GM18520 (cell line): ENCODE measurements at regions not wholly inside any gene's neighbourhood (a gene's known extent, or its start where the extent isn't known, plus 50 kb on each side); places are given as distances from the start of the nearest gene placed in this dataset.
"Not testable (repeated sequence)": the region's sequence is repeated elsewhere in the genome, so short reads cannot be mapped to it uniquely, and the experiment has no call there.

Experiments used
- ATAC-seq: cut with Tn5 transposase; IDR thresholded peaks from one replicate; pipeline ENCODE4 v1.9.1; 2021; ENCODE audit not compliant: unreplicated experiment

- no peak for ATAC-seq
Measured at GRCh38 chr14:22492622-22493542, 96.1 kb downstream of the DAD1 start.

DNA sequence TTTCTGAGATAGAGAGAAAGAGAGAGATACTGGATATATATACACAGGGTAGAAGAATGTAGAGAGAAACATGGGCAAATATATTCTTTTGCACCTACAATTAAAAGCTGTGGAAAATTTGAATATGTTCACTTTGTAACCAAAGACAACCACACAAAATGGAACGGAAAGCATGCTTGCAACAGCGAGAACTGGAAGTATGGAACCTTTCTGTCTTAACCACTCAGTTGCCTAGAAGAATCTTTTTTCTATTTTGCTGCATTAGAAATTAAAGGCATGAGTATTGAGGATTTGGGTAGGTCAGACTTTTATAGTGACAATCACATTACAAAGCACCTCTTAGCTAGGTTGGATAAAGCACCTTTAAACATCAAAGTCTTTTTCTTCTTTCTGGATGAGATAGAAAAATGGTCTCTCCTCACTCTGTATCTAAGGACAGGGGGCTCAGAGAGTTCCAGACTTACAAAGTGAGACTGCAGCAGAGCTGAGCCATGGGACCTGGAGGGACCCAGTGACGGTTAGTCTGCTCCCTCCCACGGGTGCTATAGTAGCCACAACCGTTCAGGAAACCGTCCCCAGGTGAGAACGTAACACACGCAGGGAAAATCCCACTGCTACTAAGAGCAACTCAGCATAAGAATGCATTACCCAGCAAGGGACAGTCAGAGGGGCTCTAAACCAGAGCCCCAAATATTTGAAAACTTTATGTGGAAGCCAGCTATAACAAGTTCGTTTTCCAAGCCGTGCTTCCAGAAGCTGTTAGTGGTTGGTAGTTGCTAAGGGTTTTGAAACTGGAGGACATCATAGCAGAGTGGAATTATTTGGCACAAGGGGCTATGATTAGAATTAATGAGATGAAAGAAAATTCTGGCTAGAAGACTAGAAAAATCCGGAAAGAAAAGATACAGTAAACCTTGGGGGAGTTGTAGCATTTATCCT, 97.1 kb downstream of the DAD1 start:
- peak; percentile 22 for ATAC-seq

DNA sequence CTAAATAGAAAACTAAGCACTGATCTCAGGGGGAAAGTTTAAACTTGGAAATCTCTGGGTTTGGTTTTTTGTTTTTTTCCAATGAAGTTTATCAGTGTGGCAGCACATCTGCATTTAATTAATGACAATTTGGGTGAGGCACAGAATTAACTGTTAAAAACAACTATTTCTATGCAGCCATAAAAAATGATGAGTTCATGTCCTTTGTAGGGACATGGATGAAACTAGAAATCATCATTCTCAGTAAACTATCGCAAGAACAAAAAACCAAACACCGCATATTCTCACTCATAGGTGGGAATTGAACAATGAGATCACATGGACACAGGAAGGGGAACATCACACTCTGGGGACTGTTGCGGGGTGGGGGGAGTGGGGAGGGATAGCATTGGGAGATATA, 98.0 kb downstream of the DAD1 start:
- ATAC-seq = not testable (repeated sequence)

DNA sequence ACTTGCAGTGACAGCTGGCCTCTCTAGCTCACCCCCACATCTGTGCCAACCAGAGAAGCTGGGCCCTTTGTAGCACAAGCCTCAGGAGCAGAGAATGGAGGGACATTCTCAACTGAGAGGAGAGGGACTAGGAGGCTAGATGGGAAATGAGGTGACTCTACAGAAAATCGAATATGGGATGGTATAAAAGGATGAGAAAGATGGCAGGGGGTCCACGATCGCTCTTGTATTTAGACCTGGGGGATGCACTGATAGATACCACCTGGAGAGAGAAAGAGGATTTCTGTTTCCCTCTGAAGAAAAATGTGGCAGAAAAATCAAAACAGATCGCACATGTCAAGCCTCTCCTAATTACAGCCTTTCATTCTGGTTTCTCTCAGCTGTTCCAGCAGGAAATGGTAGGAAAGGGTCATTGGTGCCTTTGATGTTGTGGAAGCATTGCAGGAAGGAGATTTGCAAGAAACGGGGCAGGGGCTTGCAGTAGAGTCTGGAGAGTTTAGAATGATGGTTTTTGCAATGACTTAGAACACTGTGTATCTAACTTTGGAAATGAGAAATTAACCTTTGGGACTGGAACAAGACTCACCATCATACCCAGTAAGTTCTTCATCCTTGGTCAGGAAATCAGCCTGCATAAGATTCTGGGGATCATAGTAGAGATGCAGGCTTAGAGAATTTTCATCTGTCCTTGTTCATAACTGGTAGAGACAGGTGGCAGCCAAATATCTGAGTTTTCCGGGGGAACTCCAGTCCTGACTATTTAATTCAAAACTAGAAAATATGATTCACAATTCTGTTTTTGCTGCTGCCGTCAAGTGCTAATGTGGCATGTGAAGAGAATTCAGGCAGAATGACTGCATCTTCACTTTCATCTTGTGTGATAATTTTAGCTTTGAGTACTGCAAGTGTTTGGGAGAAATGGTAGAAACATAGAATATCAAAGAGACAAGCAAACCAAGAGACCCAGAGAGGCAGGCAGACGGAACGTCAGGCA, 98.8 kb downstream of the DAD1 start:
- no peak for ATAC-seq

- no peak for ATAC-seq
Measured at GRCh38 chr14:22489244-22489545, 99.8 kb downstream of the DAD1 start.

DNA sequence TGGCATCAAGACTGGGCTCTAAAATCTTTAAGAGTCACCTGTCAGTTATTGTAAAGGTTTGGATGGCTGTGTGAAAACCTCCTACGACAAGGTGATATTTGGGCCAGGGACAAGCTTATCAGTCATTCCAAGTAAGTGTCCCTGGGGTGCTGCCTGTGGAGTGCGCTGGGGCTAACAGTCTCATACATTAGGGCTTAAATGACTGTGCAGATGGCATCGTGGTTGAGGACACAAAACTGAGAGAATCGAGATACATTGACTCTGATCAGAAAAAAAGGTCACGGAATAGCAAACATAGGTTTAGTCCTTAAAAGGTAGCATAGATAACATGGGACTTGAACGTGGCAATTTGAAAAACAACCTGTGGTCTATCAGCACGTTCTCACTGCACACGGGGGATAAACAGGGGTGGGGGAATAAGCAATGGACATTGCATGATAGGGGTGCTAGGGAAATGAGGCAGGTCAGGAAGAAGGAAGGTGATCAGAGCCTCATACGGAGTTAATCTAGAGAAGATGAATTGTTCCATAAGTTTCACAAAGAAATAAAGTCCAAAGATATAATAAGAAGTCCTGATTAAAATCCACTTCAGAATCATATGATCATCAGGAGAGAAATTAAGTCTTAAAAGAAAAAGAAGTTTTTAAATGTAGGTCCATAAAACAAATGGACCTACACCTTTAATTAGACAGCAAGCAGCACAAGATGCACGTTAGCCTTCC, 100.3 kb downstream of the DAD1 start:
- peak; percentile 23 for ATAC-seq

GRCh38 chr14:22487941-22488340, 101.1 kb downstream of the DAD1 start:
- no peak for ATAC-seq

DNA sequence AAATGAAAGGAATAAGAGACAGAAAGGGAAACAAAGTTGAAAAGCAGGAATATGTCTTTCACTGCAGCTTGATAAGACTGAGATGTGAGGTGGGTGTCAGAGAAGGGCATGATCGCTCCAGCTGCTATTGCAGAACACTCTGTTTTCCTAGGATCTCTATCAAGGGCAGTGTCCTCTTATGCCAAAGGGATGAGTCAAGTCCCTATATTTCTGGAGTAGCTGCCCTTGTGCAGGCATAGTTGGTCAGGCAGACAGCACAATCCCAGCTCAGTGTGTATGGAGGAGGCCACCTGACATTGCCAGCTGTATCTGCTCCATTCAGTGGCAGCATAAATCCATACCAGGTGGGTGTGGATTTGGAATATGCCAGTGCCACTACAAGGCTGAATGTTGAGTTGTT, 101.6 kb downstream of the DAD1 start:
- no peak for ATAC-seq

- no peak for ATAC-seq
Measured at GRCh38 chr14:22486675-22487074, 102.3 kb downstream of the DAD1 start.

GRCh38 chr14:22485649-22486048, 103.4 kb downstream of the DAD1 start:
- no peak for ATAC-seq

DNA sequence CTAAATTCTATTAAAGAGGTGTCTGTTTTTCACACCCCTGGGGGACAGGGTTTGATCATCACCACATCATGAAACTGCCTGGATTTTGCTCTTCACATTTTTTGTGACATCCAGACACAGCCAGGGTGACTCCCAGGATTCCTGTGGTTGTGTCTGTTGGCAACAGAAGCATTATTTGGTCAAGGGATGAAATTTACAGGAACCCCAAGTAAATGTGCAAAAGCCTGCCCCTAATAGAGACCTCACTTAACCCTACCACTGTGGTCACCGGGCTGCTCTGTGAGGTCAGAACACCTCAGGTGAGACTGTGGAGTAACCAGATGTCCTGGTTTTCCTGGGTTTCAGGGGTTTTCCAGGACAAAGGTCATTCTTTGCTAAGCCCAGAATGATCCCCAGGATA, 103.8 kb downstream of the DAD1 start:
- no peak for ATAC-seq

- ATAC-seq = no peak
Measured at GRCh38 chr14:22484632-22485031, 104.4 kb downstream of the DAD1 start.

- ATAC-seq = no peak
Measured at GRCh38 chr14:22483863-22484593, 105.0 kb downstream of the DAD1 start.

DNA sequence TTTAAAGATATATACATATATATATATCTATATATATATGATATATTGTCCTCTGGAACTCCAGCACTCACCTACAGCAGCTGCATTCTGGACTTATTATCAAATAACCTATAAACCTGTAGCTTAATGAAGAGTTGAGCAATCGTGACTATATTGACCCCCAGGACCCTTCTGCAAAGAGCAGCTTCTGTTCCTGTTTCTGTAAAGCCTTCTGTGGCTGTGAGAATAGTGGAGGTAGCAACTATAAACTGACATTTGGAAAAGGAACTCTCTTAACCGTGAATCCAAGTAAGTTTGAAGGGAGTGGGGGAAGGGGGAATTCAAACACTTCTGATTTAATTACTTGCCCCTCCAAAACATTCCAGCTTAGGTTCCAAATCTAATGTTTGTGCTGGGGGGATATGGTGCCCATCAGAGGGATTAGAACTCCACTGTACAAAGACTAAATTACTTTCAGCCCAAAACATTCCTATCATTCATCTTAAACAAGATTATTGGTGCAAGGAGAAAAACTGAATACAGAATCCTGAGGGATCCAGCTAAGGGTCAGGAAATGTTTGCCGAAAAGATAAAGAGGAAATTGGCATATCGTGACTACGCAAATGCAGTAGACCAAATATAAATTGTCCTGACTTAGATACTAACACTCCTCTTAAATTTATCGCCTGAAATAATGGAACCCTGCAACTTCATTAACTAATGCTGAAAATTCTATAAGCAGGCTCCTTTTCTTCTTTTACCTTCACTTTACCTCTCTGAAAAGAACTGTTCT, 106.1 kb downstream of the DAD1 start:
- no peak for ATAC-seq

- ATAC-seq = no peak
Measured at GRCh38 chr14:22482085-22482694, 106.8 kb downstream of the DAD1 start.

GRCh38 chr14:22481546-22481945, 107.5 kb downstream of the DAD1 start:
- ATAC-seq = no peak

- ATAC-seq = no peak
Measured at GRCh38 chr14:22479776-22480464, 109.1 kb downstream of the DAD1 start.

DNA sequence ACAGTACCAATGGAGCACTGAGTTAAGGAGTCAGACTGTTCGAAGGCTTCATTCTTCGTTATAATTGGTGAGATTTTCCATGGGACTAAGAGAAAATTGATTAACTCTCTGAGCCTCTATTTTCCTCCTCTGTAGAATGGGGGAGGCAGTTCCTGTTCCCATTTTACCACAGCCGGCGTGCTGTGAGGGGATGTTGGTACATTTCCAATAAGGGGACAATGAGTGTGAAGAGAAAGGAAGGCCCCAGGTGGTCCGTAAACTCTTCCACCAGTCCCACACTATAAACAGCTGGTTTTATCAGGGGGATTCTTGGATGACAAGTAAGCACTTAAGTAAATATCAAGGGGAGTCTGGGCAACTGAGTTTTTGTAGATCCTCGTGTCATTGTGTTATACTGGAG, 109.9 kb downstream of the DAD1 start:
- ATAC-seq = no peak
